OCI-LY3 (cell line): ENCODE measurements at regions not wholly inside any gene's neighbourhood (a gene's known extent, or its start where the extent isn't known, plus 50 kb on each side); places are given as distances from the start of the nearest gene placed in this dataset.

Experiments
- H2AFZ ChIP-seq: fragments of 200-600, 300-600 bp; shearing (Covaris generic); 2 replicates; pipeline ENCODE4 v1.6.0; 2014; ENCODE audit warnings: antibody characterized with exemption, low read depth, low read length
- H3K27ac ChIP-seq: fragments of 200-600, 300-600 bp; sonication (generic); 2 replicates; pipeline ENCODE4 v1.5.1; 2014; ENCODE audit warnings: mild to moderate bottlenecking, low read length, moderate library complexity, mixed read lengths
- H3K27me3 ChIP-seq: fragments of 200-600, 300-600 bp; sonication (generic); 2 replicates; pipeline ENCODE4 v1.6.1; 2014; ENCODE audit warnings: low read depth, low read length, mixed read lengths
- H3K36me3 ChIP-seq: fragments of 200-600, 300-600 bp; sonication (generic); replicated peaks from 2 replicates; pipeline ENCODE3; 2014; ENCODE audit warnings: low read depth, low read length, mixed read lengths
- H3K4me1 ChIP-seq: fragments of 300-600, 200-600 bp; sonication (generic); 2 replicates; pipeline ENCODE4 v1.6.1; 2014; ENCODE audit warnings: low read length, mixed read lengths
- H3K4me2 ChIP-seq: fragments of 200-600, 300-600 bp; sonication (generic); 2 replicates; pipeline ENCODE4 v1.6.1; 2014; ENCODE audit warnings: low read length, mixed read lengths
- H3K4me3 ChIP-seq: fragments of 300-600, 200-600 bp; sonication (generic); 2 replicates; pipeline ENCODE4 v1.5.1; 2014; ENCODE audit warnings: antibody characterized with exemption, mild to moderate bottlenecking, low read length, moderate library complexity
- H3K79me2 ChIP-seq: fragments of 300-600, 200-600 bp; shearing (Covaris generic); 2 replicates; pipeline ENCODE4 v1.6.1; 2014; ENCODE audit warnings: mild to moderate bottlenecking, low read length, mixed read lengths
- H3K9ac ChIP-seq: fragments of 300-600, 200-600 bp; shearing (Covaris generic); 2 replicates; pipeline ENCODE4 v1.6.0; 2014; ENCODE audit warnings: mild to moderate bottlenecking, low read length, moderate library complexity
- H3K9me3 ChIP-seq: fragments of 200-600, 300-600 bp; shearing (Covaris generic); 2 replicates; pipeline ENCODE4 v1.6.1; 2014; ENCODE audit warnings: low read length, mixed read lengths; ENCODE audit not compliant: insufficient read depth
- H4K20me1 ChIP-seq: fragments of 200-600, 300-600 bp; sonication (generic); 2 replicates; pipeline ENCODE4 v1.6.1; 2016; ENCODE audit warnings: low read length, mixed read lengths; ENCODE audit not compliant: insufficient read depth
- CTCF ChIP-seq: fragments of 200-600, 300-600 bp; sonication (generic); IDR thresholded peaks from 2 replicates; pipeline ENCODE4 v1.5.1; 2014; ENCODE audit warnings: antibody characterized with exemption, low read length, low read depth
- EZH2phosphoT487 ChIP-seq: fragments of 200-600 bp; shearing (Covaris generic); IDR thresholded peaks from 2 replicates; pipeline ENCODE4 v1.6.1; 2018; ENCODE audit warnings: antibody characterized with exemption, mixed run types, low read depth

DNA sequence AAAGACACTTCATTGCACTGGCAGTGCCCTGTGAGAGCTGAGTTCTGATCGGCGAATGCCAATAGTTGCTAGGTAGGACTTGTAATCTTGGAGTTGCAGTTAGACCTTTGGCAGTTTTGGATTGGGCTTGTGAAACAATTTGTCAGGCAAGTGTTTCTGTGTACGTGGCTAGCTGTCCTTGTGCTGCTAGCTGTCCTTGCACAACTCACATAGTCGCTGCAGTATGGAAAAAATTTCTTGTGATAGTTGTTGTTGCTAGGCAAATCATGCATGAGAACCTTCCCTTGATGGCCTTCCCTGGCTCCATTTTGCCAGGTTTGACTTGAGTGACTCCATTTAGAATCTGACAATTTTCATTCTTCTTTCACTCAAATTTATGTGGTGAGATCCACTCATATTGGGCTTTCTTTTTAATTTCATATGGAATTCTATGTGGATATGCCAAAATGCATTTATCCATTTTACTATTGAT, 140.7 kb downstream of the APIP start:
- Histone ChIP-seq H3K36me3 (no peaks in the 10 kb centered on the region), H3K27me3 (no peaks in the 10 kb centered on the region; the same call in 1 of the 2 replicates), H3K9ac (no peak overlapping the region), H3K9me3 (no peaks in the 10 kb centered on the region), H3K4me1 (no peaks in the 10 kb centered on the region), H3K79me2 (no peaks in the 10 kb centered on the region), H4K20me1 (no peaks in the 10 kb centered on the region), H2AFZ (no peak overlapping the region), H3K4me3 (no peak overlapping the region), H3K4me2 (no peak overlapping the region), H3K27ac (no peak overlapping the region)
- TF ChIP-seq EZH2phosphoT487 (no peak), CTCF (no peak)

DNA sequence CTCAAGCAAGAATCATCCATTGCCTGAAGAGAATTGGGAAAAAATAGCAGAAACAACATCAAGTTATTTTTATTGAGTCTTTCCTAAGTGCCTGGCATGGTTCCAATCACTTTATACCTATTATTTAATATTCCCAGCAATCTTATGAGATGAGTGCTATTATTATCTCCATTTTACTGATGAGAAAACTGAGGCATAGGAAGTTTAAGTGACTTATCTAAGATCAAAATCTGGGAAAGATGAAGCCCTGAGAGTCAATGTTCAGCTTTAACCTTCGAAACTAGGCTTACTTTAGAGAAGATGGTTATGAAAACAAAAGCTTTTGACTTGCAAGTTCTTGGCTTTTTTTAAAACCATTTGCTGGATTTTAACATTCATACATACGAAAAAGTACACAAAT, 141.6 kb downstream of the APIP start:
- H3K4me3 ChIP-seq = no peak overlapping the region

GRCh38 chr11:34773826-34774225, 142.4 kb downstream of the APIP start:
- Histone ChIP-seq H3K9me3 (no peaks in the 10 kb centered on the region), H3K9ac (no peak overlapping the region), H3K27me3 (no peaks in the 10 kb centered on the region; the same call in 1 of the 2 replicates), H3K4me1 (no peaks in the 10 kb centered on the region), H4K20me1 (no peaks in the 10 kb centered on the region), H2AFZ (no peak overlapping the region), H3K79me2 (no peaks in the 10 kb centered on the region), H3K27ac (no peak overlapping the region), H3K36me3 (no peaks in the 10 kb centered on the region), H3K4me2 (no peak overlapping the region), H3K4me3 (no peak overlapping the region)
- TF ChIP-seq CTCF = no peak
- no peak for TF ChIP-seq EZH2phosphoT487

More for the DNA sequence above, 141.6 kb downstream of the APIP start:
- H3K9ac ChIP-seq = no peak overlapping the region
- H3K4me2 ChIP-seq = no peak overlapping the region
- no peaks in the 10 kb centered on the region for H3K36me3 ChIP-seq
- no peaks in the 10 kb centered on the region; the same call in 1 of the 2 replicates for H3K27me3 ChIP-seq
- H3K79me2 ChIP-seq = no peaks in the 10 kb centered on the region
- no peaks in the 10 kb centered on the region for H3K9me3 ChIP-seq
- no peaks in the 10 kb centered on the region for H4K20me1 ChIP-seq
- peak overlapping the region; percentile 36; the same call in 1 of the 2 replicates for H2AFZ ChIP-seq
- no peak for TF ChIP-seq EZH2phosphoT487
- no peak for TF ChIP-seq CTCF
- H3K4me1 ChIP-seq = no peaks in the 10 kb centered on the region
- no peak overlapping the region for H3K27ac ChIP-seq

DNA sequence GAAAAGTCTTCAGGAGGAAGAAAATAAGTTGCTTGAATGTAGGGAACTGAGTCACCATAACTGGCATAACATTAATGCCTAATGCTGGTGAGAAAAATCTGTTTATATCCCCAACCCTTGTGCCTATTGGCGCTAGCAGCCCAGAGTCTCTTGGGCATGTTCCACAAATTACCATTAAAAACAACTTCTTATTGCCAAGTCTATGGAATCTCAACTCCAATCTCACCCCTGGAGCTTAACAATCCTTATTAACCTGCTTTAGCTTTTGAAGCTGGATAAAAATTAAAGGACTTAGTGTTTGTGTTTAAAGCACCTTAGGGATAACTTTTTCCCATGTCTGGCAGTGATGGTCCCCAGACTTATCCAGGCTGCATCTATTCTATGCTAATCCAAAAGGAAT, 143.0 kb downstream of the APIP start:
- H3K4me2 ChIP-seq = no peak overlapping the region
- no peak overlapping the region for H3K27ac ChIP-seq
- no peak for TF ChIP-seq EZH2phosphoT487
- TF ChIP-seq CTCF = no peak
- H2AFZ ChIP-seq = no peak overlapping the region
- H3K27me3 ChIP-seq = no peaks in the 10 kb centered on the region; the same call in 1 of the 2 replicates
- H4K20me1 ChIP-seq = no peaks in the 10 kb centered on the region
- H3K4me3 ChIP-seq = no peak overlapping the region
- no peak overlapping the region for H3K9ac ChIP-seq
- H3K4me1 ChIP-seq = no peaks in the 10 kb centered on the region
- H3K36me3 ChIP-seq = no peaks in the 10 kb centered on the region
- no peaks in the 10 kb centered on the region for H3K79me2 ChIP-seq
- no peaks in the 10 kb centered on the region for H3K9me3 ChIP-seq
